ENCODE measurements at regions not wholly inside any gene's neighbourhood (a gene's known extent, or its start where the extent isn't known, plus 50 kb on each side); places are given as distances from the start of the nearest gene placed in this dataset.

- DNase-seq = no peak
- TF ChIP-seq CTCF (IDR thresholded peaks at IDR 0.05) = no peak
- intact Hi-C loops (cut with DNase I) = no loop called here
- H3K4me3 ChIP-seq = no peak overlapping the region
- H3K27ac ChIP-seq = no peak overlapping the region
- H3K36me3 ChIP-seq = no peaks in the 10 kb centered on the region
- H3K27me3 ChIP-seq = peaks cover 0 to 66% (median 52%) of the 10 kb centered on the region in 7 donors
- H3K9me3 ChIP-seq = peaks cover 0 to 3% (median 0%) of the 10 kb centered on the region in 11 donors
- 87 to 89% methylated on average over 1 of the region's 1 CpG for WGBS, 2 donors
- ATAC-seq = no peak
- H3K4me1 ChIP-seq = peaks cover 0 to 41% (median under 1%) of the 10 kb centered on the region in 9 donors
Observed at GRCh38 chr1:234777856-234778220, 167.9 kb upstream of the IRF2BP2 start.

DNA sequence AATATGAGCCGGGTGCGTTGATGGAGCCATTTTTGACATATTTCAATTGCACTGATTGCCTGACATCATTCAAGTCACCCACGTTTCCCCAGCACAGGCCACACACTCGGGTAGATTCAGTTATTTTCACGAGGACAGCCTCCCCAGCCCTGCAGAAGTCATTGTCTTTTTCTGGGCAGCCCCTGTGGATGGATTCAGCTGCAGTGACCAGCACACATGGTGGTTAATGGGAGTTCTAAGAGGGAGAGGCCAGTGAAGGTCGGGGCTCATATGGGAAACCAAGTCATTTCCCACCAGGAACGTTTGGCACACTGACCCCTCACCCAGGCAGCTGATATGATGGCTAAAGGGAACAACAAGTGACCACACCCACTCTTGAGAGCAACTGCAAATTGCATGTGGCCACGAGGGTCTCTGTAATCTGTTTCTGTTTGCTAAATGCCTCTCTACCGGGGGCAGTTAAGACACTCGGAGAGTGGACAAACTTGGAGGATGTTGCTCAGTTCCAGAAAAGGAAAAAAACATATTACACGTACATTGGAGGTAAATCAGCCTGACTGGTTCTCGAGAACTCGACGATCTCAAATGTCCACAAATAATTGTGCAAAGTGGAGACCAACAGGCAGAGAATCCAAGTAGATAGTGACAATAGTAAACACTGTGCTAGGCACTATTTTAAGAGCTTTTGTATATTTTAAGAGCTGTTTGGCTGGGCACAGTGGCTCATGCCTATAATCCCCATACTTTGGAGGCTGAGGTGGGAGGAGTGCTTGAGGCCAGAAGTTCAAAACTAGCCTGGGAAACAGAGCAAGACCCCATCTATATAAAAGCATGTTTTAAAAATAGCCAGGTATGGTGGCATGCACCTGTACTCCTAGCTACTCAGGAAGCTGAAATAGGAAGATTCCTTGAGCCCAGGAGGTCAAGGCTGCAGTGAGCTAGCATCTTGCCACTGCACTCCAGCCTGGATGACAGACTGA, 167.2 kb upstream of the IRF2BP2 start:
- ATAC-seq (no peak), DNase-seq (no peak)
- Histone ChIP-seq H3K27ac (no peak overlapping the region), H3K27me3 (peaks cover 0 to 60% (median 52%) of the 10 kb centered on the region in 7 donors), H3K36me3 (no peaks in the 10 kb centered on the region), H3K4me1 (peaks cover 0 to 47% (median 7%) of the 10 kb centered on the region in 9 donors), H3K9me3 (peaks cover 0 to 3% (median 0%) of the 10 kb centered on the region in 11 donors), H3K4me3 (no peak overlapping the region)
- TF ChIP-seq CTCF (IDR thresholded peaks at IDR 0.05) = no peak
- intact Hi-C loops (cut with DNase I) = no loop called here
- 63 to 65% methylated on average over 14 of the region's 14 CpGs for WGBS, 2 donors

DNA sequence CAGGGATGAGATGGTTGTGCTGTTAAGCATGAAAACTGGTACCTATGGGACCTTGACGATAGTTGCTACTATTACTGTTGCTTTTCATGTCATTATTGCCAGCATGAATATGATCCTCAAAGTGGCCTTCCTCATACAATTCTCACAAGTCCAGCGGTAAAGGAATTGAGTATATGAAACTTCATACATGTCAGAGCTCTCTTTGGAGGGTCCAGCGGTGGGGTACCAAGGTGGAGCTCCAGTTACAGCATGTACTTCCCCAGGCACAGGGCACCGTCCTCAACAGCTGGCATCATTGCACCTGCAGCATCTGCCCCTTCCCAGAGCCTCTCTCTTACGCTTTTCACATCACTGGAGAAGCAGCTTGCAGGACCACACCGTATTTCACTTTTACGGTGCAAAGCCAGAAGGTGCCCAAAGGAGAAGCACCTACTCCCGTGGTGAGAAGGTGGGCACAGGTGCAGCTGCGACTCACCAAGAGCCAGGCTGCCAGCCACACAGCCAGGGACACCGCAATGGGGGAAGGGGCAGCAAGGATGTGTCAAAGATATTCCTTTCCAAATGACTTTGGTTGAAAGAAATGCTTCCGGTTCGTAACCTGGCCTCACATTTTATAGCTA, 166.4 kb upstream of the IRF2BP2 start:
- no peak overlapping the region for H3K27ac ChIP-seq
- ATAC-seq (no peak), DNase-seq (no peak)
- H3K9me3 ChIP-seq = peaks cover 0 to 3% (median 0%) of the 10 kb centered on the region in 11 donors
- H3K4me3 ChIP-seq = no peak overlapping the region
- no peak for TF ChIP-seq CTCF (IDR thresholded peaks at IDR 0.05)
- H3K36me3 ChIP-seq = no peaks in the 10 kb centered on the region
- WGBS, 2 donors = 92 to 94% methylated on average over 12 of the region's 12 CpGs
- H3K4me1 ChIP-seq = peaks cover 2 to 55% (median 14%) of the 10 kb centered on the region in 9 donors
- peaks cover 0 to 52% (median 49%) of the 10 kb centered on the region in 7 donors for H3K27me3 ChIP-seq
- intact Hi-C loops (cut with DNase I) = no loop called here

GRCh38 chr1:234775477-234776246, 165.7 kb upstream of the IRF2BP2 start:
- peak overlapping the region in 1 of 10 donors; percentile 71 for H3K27ac ChIP-seq
- peaks cover 0 to 3% (median 0%) of the 10 kb centered on the region in 11 donors for H3K9me3 ChIP-seq
- H3K4me1 ChIP-seq = peaks cover 2 to 63% (median 14%) of the 10 kb centered on the region in 9 donors
- no peak for ATAC-seq
- no peak for DNase-seq
- H3K36me3 ChIP-seq = no peaks in the 10 kb centered on the region
- intact Hi-C loops (cut with DNase I) = no loop called here
- no peak overlapping the region for H3K4me3 ChIP-seq
- H3K27me3 ChIP-seq = peaks cover 0 to 45% (median 42%) of the 10 kb centered on the region in 7 donors
- 91 to 96% methylated on average over 12 of the region's 12 CpGs for WGBS, 2 donors
- no peak for TF ChIP-seq CTCF (IDR thresholded peaks at IDR 0.05)

All from heart right ventricle (tissue), 16 donors.